ENCODE measurements at regions not wholly inside any gene's neighbourhood (a gene's known extent, or its start where the extent isn't known, plus 50 kb on each side); places are given as distances from the start of the nearest gene placed in this dataset.

GRCh38 chr3:66720508-66720907 lies 219.7 kb upstream of the LRIG1 start:
- TF ChIP-seq POLR2A (IDR thresholded peaks at IDR 0.05) (no peak), CTCF (IDR thresholded peaks at IDR 0.05) (no peak)
